ENCODE measurements at regions not wholly inside any gene's neighbourhood (a gene's known extent, or its start where the extent isn't known, plus 50 kb on each side); places are given as distances from the start of the nearest gene placed in this dataset.

DNA sequence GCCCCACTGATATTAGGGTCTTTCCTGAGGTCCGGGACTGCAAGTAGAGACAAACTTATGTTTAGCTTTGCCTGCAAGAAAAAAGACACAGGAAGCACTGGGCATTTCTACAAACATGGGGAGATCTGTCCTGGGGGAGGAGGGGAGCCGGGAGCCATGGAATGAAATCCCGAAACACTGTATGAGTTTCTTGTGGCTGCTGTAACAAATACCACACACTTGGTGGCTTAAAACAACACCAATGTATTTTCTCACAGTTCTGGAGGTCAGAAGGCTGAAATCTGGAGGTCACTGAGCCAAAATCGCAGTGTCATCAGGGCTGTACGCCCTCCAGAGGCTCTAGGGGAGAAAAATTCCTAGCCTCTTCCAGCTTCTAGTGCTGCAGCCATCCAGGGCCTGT is 114.0 kb upstream of the CHST15 start:
- H3K27ac Mint-ChIP-seq: no peak overlapping the region

DNA sequence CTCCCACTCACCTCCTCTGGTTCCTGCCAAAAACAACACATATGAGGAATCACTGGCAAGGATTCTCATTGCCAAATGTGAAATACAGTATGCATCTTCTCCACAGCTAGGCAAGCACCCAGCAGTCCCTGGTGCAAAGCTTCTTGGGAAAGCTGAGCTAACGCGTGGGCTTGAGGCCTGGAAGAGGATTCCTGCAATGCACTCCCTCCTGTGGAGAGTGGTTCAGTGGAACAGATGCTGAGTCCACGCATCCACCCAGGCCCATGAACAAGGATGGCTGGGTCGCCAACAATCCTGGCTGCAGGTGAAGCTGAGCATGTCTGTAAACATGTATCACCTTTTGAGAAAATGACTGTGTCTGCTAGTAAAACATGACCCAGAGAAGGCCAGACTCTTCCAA is 113.2 kb upstream of the CHST15 start:
- Histone ChIP-seq H3K9me2 (ENCODE audit: insufficient read depth) (no peaks in the 10 kb centered on the region; the same call in 1 of the 2 replicates), H3K4me3 (no peak overlapping the region), H4K20me1 (replicated peaks; ENCODE audit: insufficient read depth) (no peaks in the 10 kb centered on the region), H3K4me2 (no peak overlapping the region), H3K27ac (ENCODE audit: low read depth) (no peak overlapping the region), H2AFZ (no peak overlapping the region), H3K27me3 (ENCODE audit: insufficient read depth) (no peaks in the 10 kb centered on the region), H3K79me2 (replicated peaks; ENCODE audit: insufficient read depth) (no peaks in the 10 kb centered on the region), H3F3A (replicated peaks; ENCODE audit: low read depth) (no peaks in the 10 kb centered on the region), H3K36me3 (ENCODE audit: insufficient read depth) (no peaks in the 10 kb centered on the region), H3K4me1 (ENCODE audit: insufficient read depth) (no peaks in the 10 kb centered on the region)
- H3K27ac Mint-ChIP-seq: no peak overlapping the region
- no peaks in the 10 kb centered on the region for H3K27me3 Mint-ChIP-seq (ENCODE audit: insufficient read depth, low read depth, poor library complexity)
- H3K4me3 Mint-ChIP-seq: no peak overlapping the region
- peaks cover 19% of the 10 kb centered on the region; the same call in 2 of the 3 replicates for H3K9me3 Mint-ChIP-seq
- no peaks in the 10 kb centered on the region for H3K36me3 Mint-ChIP-seq (ENCODE audit: low read depth)
- ATAC-seq (no peak), DNase-seq (ENCODE audit: low spot score) (no peak)
- H3K4me1 Mint-ChIP-seq: no peaks in the 10 kb centered on the region
- TF ChIP-seq EZH2 (IDR thresholded peaks at IDR 0.05; ENCODE audit: low read depth, unreplicated experiment) (no peak), CREB1 (CRISPR knock-in tag; IDR thresholded peaks at IDR 0.05; ENCODE audit: low read depth) (no peak), ZNF331 (CRISPR knock-in tag; IDR thresholded peaks at IDR 0.05; ENCODE audit: low read depth) (no peak), ZNF114 (CRISPR knock-in tag; IDR thresholded peaks at IDR 0.05) (no peak), EZH2phosphoT487 (IDR thresholded peaks at IDR 0.05; ENCODE audit: unreplicated experiment) (no peak)

More for the DNA sequence above, 114.0 kb upstream of the CHST15 start:
- DNase-seq (ENCODE audit: low spot score) (no peak), ATAC-seq (no peak)
- Mint-ChIP-seq H3K36me3 (ENCODE audit: low read depth) (no peaks in the 10 kb centered on the region), H3K9me3 (peaks cover 19% of the 10 kb centered on the region; the same call in 2 of the 3 replicates), H3K4me1 (no peaks in the 10 kb centered on the region), H3K27me3 (ENCODE audit: insufficient read depth, low read depth, poor library complexity) (no peaks in the 10 kb centered on the region), H3K4me3 (no peak overlapping the region)
- Histone ChIP-seq H3F3A (replicated peaks; ENCODE audit: low read depth) (no peaks in the 10 kb centered on the region), H3K4me2 (no peak overlapping the region), H2AFZ (no peak overlapping the region), H3K4me3 (no peak overlapping the region), H3K79me2 (replicated peaks; ENCODE audit: insufficient read depth) (no peaks in the 10 kb centered on the region), H3K36me3 (ENCODE audit: insufficient read depth) (no peaks in the 10 kb centered on the region), H3K9me2 (ENCODE audit: insufficient read depth) (no peaks in the 10 kb centered on the region; the same call in 1 of the 2 replicates), H3K27me3 (ENCODE audit: insufficient read depth) (no peaks in the 10 kb centered on the region), H3K27ac (ENCODE audit: low read depth) (no peak overlapping the region), H4K20me1 (replicated peaks; ENCODE audit: insufficient read depth) (no peaks in the 10 kb centered on the region), H3K4me1 (ENCODE audit: insufficient read depth) (no peaks in the 10 kb centered on the region)
- TF ChIP-seq, protein P1, sequence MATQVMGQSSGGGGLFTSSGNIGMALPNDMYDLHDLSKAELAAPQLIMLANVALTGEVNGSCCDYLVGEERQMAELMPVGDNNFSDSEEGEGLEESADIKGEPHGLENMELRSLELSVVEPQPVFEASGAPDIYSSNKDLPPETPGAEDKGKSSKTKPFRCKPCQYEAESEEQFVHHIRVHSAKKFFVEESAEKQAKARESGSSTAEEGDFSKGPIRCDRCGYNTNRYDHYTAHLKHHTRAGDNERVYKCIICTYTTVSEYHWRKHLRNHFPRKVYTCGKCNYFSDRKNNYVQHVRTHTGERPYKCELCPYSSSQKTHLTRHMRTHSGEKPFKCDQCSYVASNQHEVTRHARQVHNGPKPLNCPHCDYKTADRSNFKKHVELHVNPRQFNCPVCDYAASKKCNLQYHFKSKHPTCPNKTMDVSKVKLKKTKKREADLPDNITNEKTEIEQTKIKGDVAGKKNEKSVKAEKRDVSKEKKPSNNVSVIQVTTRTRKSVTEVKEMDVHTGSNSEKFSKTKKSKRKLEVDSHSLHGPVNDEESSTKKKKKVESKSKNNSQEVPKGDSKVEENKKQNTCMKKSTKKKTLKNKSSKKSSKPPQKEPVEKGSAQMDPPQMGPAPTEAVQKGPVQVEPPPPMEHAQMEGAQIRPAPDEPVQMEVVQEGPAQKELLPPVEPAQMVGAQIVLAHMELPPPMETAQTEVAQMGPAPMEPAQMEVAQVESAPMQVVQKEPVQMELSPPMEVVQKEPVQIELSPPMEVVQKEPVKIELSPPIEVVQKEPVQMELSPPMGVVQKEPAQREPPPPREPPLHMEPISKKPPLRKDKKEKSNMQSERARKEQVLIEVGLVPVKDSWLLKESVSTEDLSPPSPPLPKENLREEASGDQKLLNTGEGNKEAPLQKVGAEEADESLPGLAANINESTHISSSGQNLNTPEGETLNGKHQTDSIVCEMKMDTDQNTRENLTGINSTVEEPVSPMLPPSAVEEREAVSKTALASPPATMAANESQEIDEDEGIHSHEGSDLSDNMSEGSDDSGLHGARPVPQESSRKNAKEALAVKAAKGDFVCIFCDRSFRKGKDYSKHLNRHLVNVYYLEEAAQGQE (IDR thresholded peaks at IDR 0.05; ENCODE audit: unreplicated experiment): no peak
- TF ChIP-seq NANOG (IDR thresholded peaks at IDR 0.05; ENCODE audit: borderline replicate concordance): no peak
- TF ChIP-seq, protein P2, sequence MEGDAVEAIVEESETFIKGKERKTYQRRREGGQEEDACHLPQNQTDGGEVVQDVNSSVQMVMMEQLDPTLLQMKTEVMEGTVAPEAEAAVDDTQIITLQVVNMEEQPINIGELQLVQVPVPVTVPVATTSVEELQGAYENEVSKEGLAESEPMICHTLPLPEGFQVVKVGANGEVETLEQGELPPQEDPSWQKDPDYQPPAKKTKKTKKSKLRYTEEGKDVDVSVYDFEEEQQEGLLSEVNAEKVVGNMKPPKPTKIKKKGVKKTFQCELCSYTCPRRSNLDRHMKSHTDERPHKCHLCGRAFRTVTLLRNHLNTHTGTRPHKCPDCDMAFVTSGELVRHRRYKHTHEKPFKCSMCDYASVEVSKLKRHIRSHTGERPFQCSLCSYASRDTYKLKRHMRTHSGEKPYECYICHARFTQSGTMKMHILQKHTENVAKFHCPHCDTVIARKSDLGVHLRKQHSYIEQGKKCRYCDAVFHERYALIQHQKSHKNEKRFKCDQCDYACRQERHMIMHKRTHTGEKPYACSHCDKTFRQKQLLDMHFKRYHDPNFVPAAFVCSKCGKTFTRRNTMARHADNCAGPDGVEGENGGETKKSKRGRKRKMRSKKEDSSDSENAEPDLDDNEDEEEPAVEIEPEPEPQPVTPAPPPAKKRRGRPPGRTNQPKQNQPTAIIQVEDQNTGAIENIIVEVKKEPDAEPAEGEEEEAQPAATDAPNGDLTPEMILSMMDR (conservative IDR thresholded peaks at IDR 0.05; ENCODE audit: low read depth in 2 of 2): no peak
